ENCODE measurements at regions not wholly inside any gene's neighbourhood (a gene's known extent, or its start where the extent isn't known, plus 50 kb on each side); places are given as distances from the start of the nearest gene placed in this dataset.

GRCh38 chr20:39645131-39645530 lies 683.0 kb downstream of the DHX35 start:
- no peaks in the 10 kb centered on the region for H4K20me1 ChIP-seq (replicated peaks; ENCODE audit: insufficient read depth)
- no peaks in the 10 kb centered on the region for H3K36me3 ChIP-seq (ENCODE audit: insufficient read depth)
- Mint-ChIP-seq H3K36me3 (ENCODE audit: low read depth) (no peaks in the 10 kb centered on the region), H3K4me3 (no peak overlapping the region), H3K4me1 (peaks cover 34% of the 10 kb centered on the region), H3K27ac (no peak overlapping the region), H3K9me3 (no peaks in the 10 kb centered on the region), H3K27me3 (ENCODE audit: insufficient read depth, low read depth, poor library complexity) (no peaks in the 10 kb centered on the region)
- no peak overlapping the region for H3K4me3 ChIP-seq
- peak overlapping the region; percentile 91 for H2AFZ ChIP-seq
- no peaks in the 10 kb centered on the region for H3K27me3 ChIP-seq (ENCODE audit: insufficient read depth)
- H3K79me2 ChIP-seq (replicated peaks; ENCODE audit: insufficient read depth) = no peaks in the 10 kb centered on the region
- H3K4me2 ChIP-seq = no peak overlapping the region
- 0 out of 2 replicates have a peak, but pooled peaks cover 6% of the 10 kb centered on the region for H3K9me2 ChIP-seq (ENCODE audit: insufficient read depth)
- H3F3A ChIP-seq (replicated peaks; ENCODE audit: low read depth) = no peaks in the 10 kb centered on the region
- H3K27ac ChIP-seq (ENCODE audit: low read depth) = no peak overlapping the region
- ATAC-seq = no peak; the same call in 2 of the 3 replicates
- TF ChIP-seq CREB1 (CRISPR knock-in tag; IDR thresholded peaks at IDR 0.05; ENCODE audit: low read depth) (no peak), ZNF114 (CRISPR knock-in tag; IDR thresholded peaks at IDR 0.05) (no peak), NANOG (IDR thresholded peaks at IDR 0.05; ENCODE audit: borderline replicate concordance) (no peak), ZNF331 (CRISPR knock-in tag; IDR thresholded peaks at IDR 0.05; ENCODE audit: low read depth) (no peak), REST (IDR thresholded peaks at IDR 0.05; ENCODE audit: unreplicated experiment) (no peak)
- DNase-seq (ENCODE audit: low spot score) = no peak
- peaks cover 25% of the 10 kb centered on the region; the same call in 1 of the 2 replicates for H3K4me1 ChIP-seq (ENCODE audit: insufficient read depth)

GRCh38 chr20:39643292-39643691 lies 681.1 kb downstream of the DHX35 start:
- no peaks in the 10 kb centered on the region for H3K36me3 ChIP-seq (ENCODE audit: insufficient read depth)
- no peak; the same call in 1 of the 3 replicates for ATAC-seq

More at GRCh38 chr20:39643292-39643691, 681.1 kb downstream of the DHX35 start:
- Histone ChIP-seq H3K79me2 (replicated peaks; ENCODE audit: insufficient read depth) (no peaks in the 10 kb centered on the region), H2AFZ (no peak overlapping the region; the same call in 1 of the 2 replicates), H3K27ac (ENCODE audit: low read depth) (no peak overlapping the region), H3K4me1 (ENCODE audit: insufficient read depth) (peaks cover 25% of the 10 kb centered on the region; the same call in 1 of the 2 replicates), H3K9me2 (ENCODE audit: insufficient read depth) (0 out of 2 replicates have a peak, but pooled peaks cover 6% of the 10 kb centered on the region), H3F3A (replicated peaks; ENCODE audit: low read depth) (no peaks in the 10 kb centered on the region), H3K4me2 (no peak overlapping the region), H3K4me3 (no peak overlapping the region), H4K20me1 (replicated peaks; ENCODE audit: insufficient read depth) (no peaks in the 10 kb centered on the region), H3K27me3 (ENCODE audit: insufficient read depth) (no peaks in the 10 kb centered on the region)
- no peak for DNase-seq (ENCODE audit: low spot score)
- H3K36me3 Mint-ChIP-seq (ENCODE audit: low read depth) = no peaks in the 10 kb centered on the region
- H3K9me3 Mint-ChIP-seq = no peaks in the 10 kb centered on the region
- H3K4me3 Mint-ChIP-seq = no peak overlapping the region
- H3K27me3 Mint-ChIP-seq (ENCODE audit: insufficient read depth, low read depth, poor library complexity) = no peaks in the 10 kb centered on the region
- H3K27ac Mint-ChIP-seq = no peak overlapping the region
- peaks cover 34% of the 10 kb centered on the region for H3K4me1 Mint-ChIP-seq
- TF ChIP-seq CTCF (conservative IDR thresholded peaks at IDR 0.05; ENCODE audit: low read depth in 2 of 2) (no peak), CREB1 (CRISPR knock-in tag; IDR thresholded peaks at IDR 0.05; ENCODE audit: low read depth) (no peak), JUNB (IDR thresholded peaks at IDR 0.05; ENCODE audit: unreplicated experiment) (no peak), EZH2 (IDR thresholded peaks at IDR 0.05; ENCODE audit: low read depth, unreplicated experiment) (no peak)
